ENCODE measurements at regions not wholly inside any gene's neighbourhood (a gene's known extent, or its start where the extent isn't known, plus 50 kb on each side); places are given as distances from the start of the nearest gene placed in this dataset.

- TF ChIP-seq CTCF (conservative IDR thresholded peaks at IDR 0.05 in 1 of 2, IDR thresholded peaks at IDR 0.05 in 1 of 2; ENCODE audit: extremely low read depth in 1 of 2, insufficient read depth in 1 of 2, low read depth in 1 of 2, low read length in 2 of 2) (no peak), EZH2 (IDR thresholded peaks at IDR 0.05; ENCODE audit: borderline replicate concordance, low read length) (no peak)
Measured at GRCh38 chr4:58809948-58810347, 1699.8 kb upstream of the IGFBP7 start.
